Hepatocyte (in vitro differentiated cells): ENCODE measurements at regions not wholly inside any gene's neighbourhood (a gene's known extent, or its start where the extent isn't known, plus 50 kb on each side); places are given as distances from the start of the nearest gene placed in this dataset.

Experiments
- DNase-seq: peaks from one replicate; pipeline ENCODE4 v3.0.0-alpha.2; 2016; ENCODE audit warnings: low spot score
- H2AFZ ChIP-seq: fragments of 200-600 bp; sonication (generic); 2 replicates; pipeline ENCODE4 v1.6.0; 2016; ENCODE audit warnings: antibody characterized with exemption, mild to moderate bottlenecking
- H3K27ac ChIP-seq: fragments of 200-600 bp; sonication (generic); 2 replicates; pipeline ENCODE4 v1.5.1; 2016; ENCODE audit warnings: mild to moderate bottlenecking
- H3K27me3 ChIP-seq: fragments of 200-600 bp; sonication (generic); 2 replicates; pipeline ENCODE4 v1.6.1; 2016
- H3K36me3 ChIP-seq: fragments of 200-600 bp; sonication (generic); replicated peaks from 2 replicates; pipeline ENCODE4 v1.5.1; 2016; ENCODE audit warnings: low read depth; ENCODE audit not compliant: insufficient read depth
- H3K4me1 ChIP-seq: fragments of 200-600 bp; sonication (generic); 2 replicates; pipeline ENCODE4 v1.5.1; 2016; ENCODE audit warnings: mild to moderate bottlenecking, moderate library complexity; ENCODE audit not compliant: insufficient read depth
- H3K4me2 ChIP-seq: fragments of 200-600 bp; sonication (generic); 2 replicates; pipeline ENCODE4 v1.6.0; 2016
- H3K4me3 ChIP-seq: fragments of 200-600 bp; sonication (generic); 2 replicates; pipeline ENCODE4 v1.5.1; 2016; ENCODE audit warnings: mild to moderate bottlenecking
- H3K79me2 ChIP-seq: fragments of 200-600 bp; sonication (generic); 2 replicates; pipeline ENCODE4 v1.6.0; 2017; ENCODE audit warnings: mild to moderate bottlenecking
- H3K9me2 ChIP-seq: fragments of 200-600 bp; sonication (generic); replicated peaks from 2 replicates; pipeline ENCODE4 v1.6.0; 2017; ENCODE audit warnings: mild to moderate bottlenecking; ENCODE audit not compliant: insufficient read depth
- H3K9me3 ChIP-seq: fragments of 200-600 bp; sonication (generic); 2 replicates; pipeline ENCODE4 v1.5.1; 2016; ENCODE audit warnings: low read depth, mild to moderate bottlenecking
- H4K20me1 ChIP-seq: fragments of 200-600 bp; sonication (generic); 2 replicates; pipeline ENCODE4 v1.6.0; 2016; ENCODE audit warnings: mild to moderate bottlenecking; ENCODE audit not compliant: insufficient read depth, poor library complexity, severe bottlenecking
- CTCF ChIP-seq: fragments of 200-600 bp; sonication (generic); IDR thresholded peaks from 2 replicates; pipeline ENCODE4 v1.5.1; 2016; ENCODE audit warnings: antibody characterized with exemption, mild to moderate bottlenecking; ENCODE audit not compliant: poor library complexity
- EZH2 ChIP-seq: fragments of 200-600 bp; sonication (generic); IDR thresholded peaks from 2 replicates; pipeline ENCODE4 v1.6.1; 2016; ENCODE audit warnings: antibody characterized with exemption, mild to moderate bottlenecking, borderline replicate concordance
- EZH2phosphoT487 ChIP-seq: fragments of 200-600 bp; sonication (generic); IDR thresholded peaks from one replicate; pipeline ENCODE4 v1.6.1; 2018; ENCODE audit warnings: antibody characterized with exemption, mild to moderate bottlenecking, low read depth, moderate library complexity; ENCODE audit not compliant: unreplicated experiment, severe bottlenecking
- WGBS: methylation state at CpG from one replicate; pipeline ENCODE4 v1.1.6; 2016; ENCODE audit warnings: low lambda C conversion rate; ENCODE audit errors: missing lambda C conversion rate; 5-methylcytosine and 5-hydroxymethylcytosine counted together

DNA sequence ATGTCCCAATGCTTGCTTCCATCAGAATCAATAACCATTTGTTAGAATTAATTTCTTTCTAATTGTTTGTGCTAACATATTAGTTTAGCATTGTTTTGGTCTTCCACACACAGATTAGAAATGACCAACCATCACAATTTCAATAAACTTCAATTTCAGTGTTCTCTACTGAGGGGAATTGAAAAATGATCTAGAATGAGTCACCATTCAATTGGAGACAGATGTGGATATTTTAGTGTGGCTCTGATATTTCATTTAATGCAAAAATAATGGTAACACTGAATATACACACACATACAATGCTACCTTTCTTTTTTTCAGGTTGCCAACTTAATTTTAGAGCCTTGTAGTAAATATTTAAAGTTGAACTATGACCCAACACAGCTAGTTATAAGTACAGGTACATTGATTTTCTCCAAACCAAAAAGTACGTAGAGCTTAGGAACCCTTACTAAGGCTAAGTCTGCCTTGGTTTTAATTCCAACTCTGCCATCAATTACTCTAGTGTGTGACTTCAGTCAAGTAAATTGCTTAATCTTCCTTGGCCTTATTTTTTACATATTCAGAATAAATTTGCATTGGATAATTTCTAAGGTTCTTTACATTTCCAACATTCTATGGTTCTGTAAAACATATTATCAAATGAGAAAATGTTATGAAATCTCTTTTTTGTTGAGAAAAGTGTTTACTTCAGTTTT lies 143.9 kb downstream of the DMRTA1 start:
- Histone ChIP-seq H3K9me2 (no peaks in the 10 kb centered on the region), H2AFZ (no peak overlapping the region), H4K20me1 (no peaks in the 10 kb centered on the region), H3K27ac (no peak overlapping the region), H3K4me1 (no peaks in the 10 kb centered on the region), H3K79me2 (no peaks in the 10 kb centered on the region), H3K4me3 (no peak overlapping the region), H3K9me3 (no peaks in the 10 kb centered on the region), H3K4me2 (no peak overlapping the region), H3K36me3 (no peaks in the 10 kb centered on the region), H3K27me3 (no peaks in the 10 kb centered on the region)
- TF ChIP-seq EZH2phosphoT487, result no peak
- TF ChIP-seq EZH2, result no peak
- no peak for TF ChIP-seq CTCF
- no peak for DNase-seq
- WGBS, result 78% methylated on average over 1 of the region's 1 CpG

GRCh38 chr9:22595805-22596204 lies 149.2 kb downstream of the DMRTA1 start:
- no peak for TF ChIP-seq EZH2
- TF ChIP-seq EZH2phosphoT487, result no peak
- TF ChIP-seq CTCF, result no peak
- Histone ChIP-seq H3K9me2 (no peaks in the 10 kb centered on the region), H3K79me2 (no peaks in the 10 kb centered on the region), H3K4me3 (no peak overlapping the region), H3K9me3 (no peaks in the 10 kb centered on the region), H3K4me2 (no peak overlapping the region), H4K20me1 (no peaks in the 10 kb centered on the region), H3K27ac (no peak overlapping the region), H3K36me3 (no peaks in the 10 kb centered on the region), H2AFZ (no peak overlapping the region), H3K27me3 (no peaks in the 10 kb centered on the region), H3K4me1 (no peaks in the 10 kb centered on the region)
- WGBS, result 92% methylated on average over 3 of the region's 3 CpGs
- DNase-seq, result no peak

- DNase-seq, result no peak
- Histone ChIP-seq H3K9me3 (no peaks in the 10 kb centered on the region), H3K79me2 (no peaks in the 10 kb centered on the region), H2AFZ (no peak overlapping the region), H3K27ac (no peak overlapping the region), H3K9me2 (no peaks in the 10 kb centered on the region), H3K36me3 (no peaks in the 10 kb centered on the region), H3K4me3 (no peak overlapping the region), H4K20me1 (no peaks in the 10 kb centered on the region), H3K4me2 (no peak overlapping the region), H3K4me1 (no peaks in the 10 kb centered on the region), H3K27me3 (no peaks in the 10 kb centered on the region)
- WGBS, result 70% methylated on average over 2 of the region's 2 CpGs
- TF ChIP-seq EZH2 (no peak), CTCF (no peak), EZH2phosphoT487 (no peak)
Observed at GRCh38 chr9:22617156-22617555, 170.5 kb downstream of the DMRTA1 start.
